ENCODE measurements at regions not wholly inside any gene's neighbourhood (a gene's known extent, or its start where the extent isn't known, plus 50 kb on each side); places are given as distances from the start of the nearest gene placed in this dataset.

GRCh38 chr6:87968435-87969278, 79.0 kb upstream of the SPACA1 start:
- Histone ChIP-seq H3K36me3 (ENCODE audit: control insufficient read depth in 2 of 2, insufficient read depth in 2 of 2, low read length in 1 of 2) (no peaks in the 10 kb centered on the region), H3K27ac (ENCODE audit: low read depth in 1 of 2, low read length in 1 of 2) (no peak overlapping the region), H3K4me1 (ENCODE audit: control insufficient read depth in 2 of 2, insufficient read depth in 2 of 2, low read length in 2 of 2) (no peaks in the 10 kb centered on the region), H3K27me3 (ENCODE audit: control insufficient read depth in 2 of 2, insufficient read depth in 1 of 2, low read length in 1 of 2) (peaks cover 3 to 30% of the 10 kb centered on the region in 2 donors), H3K9me3 (ENCODE audit: control insufficient read depth in 2 of 2, insufficient read depth in 1 of 2, low read length in 1 of 2) (no peaks in the 10 kb centered on the region), H3K4me3 (ENCODE audit: low read length in 2 of 2) (peak overlapping the region in 1 of 2 donors; percentile 23)
- peak in 1 of 9 donors; percentile 18 for DNase-seq (ENCODE audit: low read depth in 6 of 9, low spot score in 9 of 9)
- WGBS, result 15% methylated on average over 26 of the region's 26 CpGs

GRCh38 chr6:87965806-87966205, 81.8 kb upstream of the SPACA1 start:
- H3K4me3 ChIP-seq (ENCODE audit: low read length in 2 of 2), result no peak overlapping the region
- H3K27ac ChIP-seq (ENCODE audit: low read depth in 1 of 2, low read length in 1 of 2), result no peak overlapping the region
- WGBS, result 65% methylated on average over 2 of the region's 2 CpGs
- peaks cover 3 to 30% of the 10 kb centered on the region in 2 donors for H3K27me3 ChIP-seq (ENCODE audit: control insufficient read depth in 2 of 2, insufficient read depth in 1 of 2, low read length in 1 of 2)
- no peaks in the 10 kb centered on the region for H3K36me3 ChIP-seq (ENCODE audit: control insufficient read depth in 2 of 2, insufficient read depth in 2 of 2, low read length in 1 of 2)
- no peak for DNase-seq (ENCODE audit: low read depth in 6 of 9, low spot score in 9 of 9)
- H3K4me1 ChIP-seq (ENCODE audit: control insufficient read depth in 2 of 2, insufficient read depth in 2 of 2, low read length in 2 of 2), result no peaks in the 10 kb centered on the region
- H3K9me3 ChIP-seq (ENCODE audit: control insufficient read depth in 2 of 2, insufficient read depth in 1 of 2, low read length in 1 of 2), result no peaks in the 10 kb centered on the region

DNA sequence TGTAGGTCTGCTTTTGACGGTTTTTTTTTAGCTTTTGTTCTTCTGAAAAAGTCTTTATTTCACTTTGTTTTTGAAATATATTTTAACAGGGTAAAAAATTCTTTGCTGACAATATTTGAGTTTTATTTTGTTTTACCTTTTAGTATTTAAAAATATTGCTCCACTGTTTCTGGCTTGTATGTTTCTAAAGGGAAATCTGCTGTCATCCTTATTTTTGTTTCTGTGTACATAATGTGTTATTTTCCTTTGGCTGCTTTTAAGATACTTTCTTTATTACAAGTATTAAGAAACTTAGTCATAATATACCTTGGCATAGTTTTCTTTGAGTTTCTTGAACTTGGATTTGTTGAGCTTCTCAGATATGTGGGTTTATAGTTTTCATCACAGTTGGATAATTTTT, 88.6 kb upstream of the SPACA1 start:
- no peak overlapping the region for H3K27ac ChIP-seq (ENCODE audit: low read depth in 1 of 2, low read length in 1 of 2)
- no peaks in the 10 kb centered on the region for H3K4me1 ChIP-seq (ENCODE audit: control insufficient read depth in 2 of 2, insufficient read depth in 2 of 2, low read length in 2 of 2)
- no peak for DNase-seq (ENCODE audit: low read depth in 6 of 9, low spot score in 9 of 9)
- WGBS, result 99% methylated on average over 1 of the region's 1 CpG
- no peak overlapping the region for H3K4me3 ChIP-seq (ENCODE audit: low read length in 2 of 2)
- no peaks in the 10 kb centered on the region for H3K9me3 ChIP-seq (ENCODE audit: control insufficient read depth in 2 of 2, insufficient read depth in 1 of 2, low read length in 1 of 2)
- H3K27me3 ChIP-seq (ENCODE audit: control insufficient read depth in 2 of 2, insufficient read depth in 1 of 2, low read length in 1 of 2), result no peaks in the 10 kb centered on the region
- no peaks in the 10 kb centered on the region for H3K36me3 ChIP-seq (ENCODE audit: control insufficient read depth in 2 of 2, insufficient read depth in 2 of 2, low read length in 1 of 2)

DNA sequence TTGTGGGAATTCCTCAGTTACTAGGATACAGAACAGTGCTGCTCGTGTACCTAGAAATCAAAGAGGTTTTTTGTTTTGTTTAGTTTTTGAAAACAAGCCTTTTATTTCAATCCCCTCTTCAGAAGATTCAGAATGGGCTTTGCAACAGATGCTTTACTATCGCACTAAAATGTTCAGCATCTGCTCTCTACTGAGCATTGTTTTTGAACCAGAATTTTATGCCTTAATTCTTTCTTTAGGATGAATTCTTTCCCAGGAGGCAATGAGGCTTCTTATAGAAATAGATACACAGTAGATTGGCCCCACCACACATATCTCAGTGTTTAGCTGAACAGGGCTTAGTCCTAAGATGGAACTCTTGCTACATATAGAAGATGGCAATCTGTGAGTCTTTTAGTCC, 95.9 kb upstream of the SPACA1 start:
- H3K36me3 ChIP-seq (ENCODE audit: control insufficient read depth in 2 of 2, insufficient read depth in 2 of 2, low read length in 1 of 2), result no peaks in the 10 kb centered on the region
- no peak for DNase-seq (ENCODE audit: low read depth in 6 of 9, low spot score in 9 of 9)
- H3K4me1 ChIP-seq (ENCODE audit: control insufficient read depth in 2 of 2, insufficient read depth in 2 of 2, low read length in 2 of 2), result no peaks in the 10 kb centered on the region
- H3K27me3 ChIP-seq (ENCODE audit: control insufficient read depth in 2 of 2, insufficient read depth in 1 of 2, low read length in 1 of 2), result no peaks in the 10 kb centered on the region
- 96% methylated on average over 2 of the region's 2 CpGs for WGBS
- H3K27ac ChIP-seq (ENCODE audit: low read depth in 1 of 2, low read length in 1 of 2), result no peak overlapping the region
- H3K9me3 ChIP-seq (ENCODE audit: control insufficient read depth in 2 of 2, insufficient read depth in 1 of 2, low read length in 1 of 2), result no peaks in the 10 kb centered on the region
- no peak overlapping the region for H3K4me3 ChIP-seq (ENCODE audit: low read length in 2 of 2)

- Histone ChIP-seq H3K9me3 (ENCODE audit: control insufficient read depth in 2 of 2, insufficient read depth in 1 of 2, low read length in 1 of 2) (no peaks in the 10 kb centered on the region), H3K4me1 (ENCODE audit: control insufficient read depth in 2 of 2, insufficient read depth in 2 of 2, low read length in 2 of 2) (no peaks in the 10 kb centered on the region), H3K27me3 (ENCODE audit: control insufficient read depth in 2 of 2, insufficient read depth in 1 of 2, low read length in 1 of 2) (no peaks in the 10 kb centered on the region), H3K27ac (ENCODE audit: low read depth in 1 of 2, low read length in 1 of 2) (no peak overlapping the region), H3K4me3 (ENCODE audit: low read length in 2 of 2) (no peak overlapping the region), H3K36me3 (ENCODE audit: control insufficient read depth in 2 of 2, insufficient read depth in 2 of 2, low read length in 1 of 2) (no peaks in the 10 kb centered on the region)
- no peak for DNase-seq (ENCODE audit: low read depth in 6 of 9, low spot score in 9 of 9)
- WGBS, result 93% methylated on average over 4 of the region's 4 CpGs
These were observed 97.0 kb upstream of the SPACA1 start for GRCh38 chr6:87950614-87951013.

DNA sequence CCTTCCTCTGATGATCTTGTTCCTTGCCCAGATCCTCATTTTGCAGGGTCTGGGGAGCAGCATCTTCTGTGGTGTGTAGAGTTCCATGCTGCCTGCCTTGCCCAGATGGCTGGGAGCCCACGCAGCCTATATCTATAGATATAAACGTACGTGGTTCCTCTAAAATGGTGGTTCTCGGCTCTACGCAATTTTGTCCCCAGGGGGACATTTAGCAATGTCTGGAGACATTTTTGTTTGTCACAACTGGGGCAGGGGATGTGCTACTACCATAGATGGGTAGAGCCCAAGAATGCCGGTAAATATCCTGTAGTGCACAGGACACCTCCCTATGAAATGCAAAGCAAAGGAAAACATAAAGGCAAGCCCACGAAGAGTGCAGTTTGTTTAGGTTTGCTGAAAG, 98.4 kb upstream of the SPACA1 start:
- Histone ChIP-seq H3K27me3 (ENCODE audit: control insufficient read depth in 2 of 2, insufficient read depth in 1 of 2, low read length in 1 of 2) (no peaks in the 10 kb centered on the region), H3K36me3 (ENCODE audit: control insufficient read depth in 2 of 2, insufficient read depth in 2 of 2, low read length in 1 of 2) (no peaks in the 10 kb centered on the region), H3K4me1 (ENCODE audit: control insufficient read depth in 2 of 2, insufficient read depth in 2 of 2, low read length in 2 of 2) (no peaks in the 10 kb centered on the region), H3K9me3 (ENCODE audit: control insufficient read depth in 2 of 2, insufficient read depth in 1 of 2, low read length in 1 of 2) (no peaks in the 10 kb centered on the region), H3K4me3 (ENCODE audit: low read length in 2 of 2) (no peak overlapping the region), H3K27ac (ENCODE audit: low read depth in 1 of 2, low read length in 1 of 2) (no peak overlapping the region)
- 93% methylated on average over 7 of the region's 7 CpGs for WGBS
- no peak for DNase-seq (ENCODE audit: low read depth in 6 of 9, low spot score in 9 of 9)

DNA sequence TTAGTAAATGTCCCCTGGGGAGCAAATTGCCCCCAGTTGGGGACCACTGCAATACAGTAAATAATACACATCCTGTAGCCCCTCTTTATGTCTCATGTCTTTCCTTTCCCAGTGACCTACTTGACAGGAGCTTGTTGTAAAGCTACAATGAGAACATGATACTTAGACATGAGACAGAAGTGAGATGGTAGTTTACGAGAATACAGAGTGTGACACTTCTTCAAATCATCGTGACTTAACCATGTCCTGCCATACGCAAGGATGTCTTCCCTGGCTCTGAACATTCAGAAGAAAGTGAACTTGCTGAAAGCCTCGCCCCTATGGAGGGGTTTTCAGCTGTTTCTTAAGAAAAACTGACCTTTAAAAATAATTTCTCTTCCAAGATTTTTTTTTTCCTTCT, 101.0 kb upstream of the SPACA1 start:
- Histone ChIP-seq H3K36me3 (ENCODE audit: control insufficient read depth in 2 of 2, insufficient read depth in 2 of 2, low read length in 1 of 2) (no peaks in the 10 kb centered on the region), H3K27me3 (ENCODE audit: control insufficient read depth in 2 of 2, insufficient read depth in 1 of 2, low read length in 1 of 2) (peaks cover 0 to 3% of the 10 kb centered on the region in 2 donors), H3K4me3 (ENCODE audit: low read length in 2 of 2) (no peak overlapping the region), H3K9me3 (ENCODE audit: control insufficient read depth in 2 of 2, insufficient read depth in 1 of 2, low read length in 1 of 2) (no peaks in the 10 kb centered on the region), H3K27ac (ENCODE audit: low read depth in 1 of 2, low read length in 1 of 2) (peak overlapping the region in 1 of 2 donors; percentile 10), H3K4me1 (ENCODE audit: control insufficient read depth in 2 of 2, insufficient read depth in 2 of 2, low read length in 2 of 2) (no peaks in the 10 kb centered on the region)
- 87% methylated on average over 4 of the region's 4 CpGs for WGBS
- no peak for DNase-seq (ENCODE audit: low read depth in 6 of 9, low spot score in 9 of 9)

DNA sequence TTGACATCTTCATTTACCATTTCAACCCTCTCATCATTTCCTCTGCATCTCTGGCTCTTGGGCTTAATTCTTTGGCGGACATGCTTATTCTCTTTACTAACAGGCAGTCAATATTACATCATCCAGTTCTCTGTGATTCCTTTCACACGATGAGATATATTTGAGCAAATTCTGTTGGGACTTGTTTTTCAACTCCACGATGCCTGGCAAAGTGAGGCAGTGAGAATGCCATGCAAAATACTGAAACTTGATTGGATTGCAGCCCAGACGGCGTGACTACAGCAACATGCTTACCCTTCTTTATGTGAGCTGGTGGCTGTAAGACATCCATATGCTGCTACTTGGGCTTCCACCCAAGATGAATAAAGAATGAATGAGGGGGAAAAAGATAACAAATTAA, 101.7 kb upstream of the SPACA1 start:
- H3K27ac ChIP-seq (ENCODE audit: low read depth in 1 of 2, low read length in 1 of 2), result no peak overlapping the region
- no peak overlapping the region for H3K4me3 ChIP-seq (ENCODE audit: low read length in 2 of 2)
- no peaks in the 10 kb centered on the region for H3K4me1 ChIP-seq (ENCODE audit: control insufficient read depth in 2 of 2, insufficient read depth in 2 of 2, low read length in 2 of 2)
- H3K9me3 ChIP-seq (ENCODE audit: control insufficient read depth in 2 of 2, insufficient read depth in 1 of 2, low read length in 1 of 2), result no peaks in the 10 kb centered on the region
- no peaks in the 10 kb centered on the region for H3K36me3 ChIP-seq (ENCODE audit: control insufficient read depth in 2 of 2, insufficient read depth in 2 of 2, low read length in 1 of 2)
- WGBS, result 88% methylated on average over 5 of the region's 5 CpGs
- H3K27me3 ChIP-seq (ENCODE audit: control insufficient read depth in 2 of 2, insufficient read depth in 1 of 2, low read length in 1 of 2), result peaks cover 0 to 3% of the 10 kb centered on the region in 2 donors
- DNase-seq (ENCODE audit: low read depth in 6 of 9, low spot score in 9 of 9), result no peak

- DNase-seq (ENCODE audit: low read depth in 6 of 9, low spot score in 9 of 9), result no peak
- Histone ChIP-seq H3K27me3 (ENCODE audit: control insufficient read depth in 2 of 2, insufficient read depth in 1 of 2, low read length in 1 of 2) (peaks cover 0 to 3% of the 10 kb centered on the region in 2 donors), H3K9me3 (ENCODE audit: control insufficient read depth in 2 of 2, insufficient read depth in 1 of 2, low read length in 1 of 2) (no peaks in the 10 kb centered on the region), H3K27ac (ENCODE audit: low read depth in 1 of 2, low read length in 1 of 2) (peak overlapping the region; percentile 25 to 48), H3K36me3 (ENCODE audit: control insufficient read depth in 2 of 2, insufficient read depth in 2 of 2, low read length in 1 of 2) (no peaks in the 10 kb centered on the region), H3K4me3 (ENCODE audit: low read length in 2 of 2) (no peak overlapping the region), H3K4me1 (ENCODE audit: control insufficient read depth in 2 of 2, insufficient read depth in 2 of 2, low read length in 2 of 2) (no peaks in the 10 kb centered on the region)
- 71% methylated on average over 6 of the region's 6 CpGs for WGBS
These were observed 102.5 kb upstream of the SPACA1 start for GRCh38 chr6:87945181-87945580.

Measured in thymus (tissue), 11 donors.